ENCODE measurements at regions not wholly inside any gene's neighbourhood (a gene's known extent, or its start where the extent isn't known, plus 50 kb on each side); places are given as distances from the start of the nearest gene placed in this dataset.

DNA sequence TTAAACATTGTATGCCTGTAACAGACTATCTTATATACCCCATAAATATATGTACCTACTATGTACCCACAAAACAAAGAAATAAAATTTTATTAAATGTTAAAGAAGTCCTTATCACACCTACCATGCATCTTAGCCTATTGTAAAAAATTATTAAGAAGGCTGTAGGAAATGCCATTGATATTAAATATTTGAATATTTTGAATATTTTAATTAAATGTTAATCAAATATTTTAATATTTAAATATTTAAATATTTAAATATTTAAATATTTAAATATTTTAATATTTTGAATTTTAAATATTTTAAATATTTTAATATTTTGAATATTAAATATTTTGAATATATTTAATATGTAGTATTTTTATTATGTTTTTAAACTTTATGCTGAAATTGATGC lies 331.5 kb upstream of the ATP10B start:
- H3K36me3 Mint-ChIP-seq (ENCODE audit: low read depth) = no peaks in the 10 kb centered on the region
- peaks cover 10% of the 10 kb centered on the region for H3K9me3 Mint-ChIP-seq
- no peak for TF ChIP-seq CTCF (conservative IDR thresholded peaks at IDR 0.05)
- DNase-seq (ENCODE audit: low read depth, low spot score) = no peak
- no peak overlapping the region for H3K27ac Mint-ChIP-seq (ENCODE audit: unreplicated experiment)
- H3K4me3 Mint-ChIP-seq = no peak overlapping the region
- peaks cover 7% of the 10 kb centered on the region for H3K4me1 Mint-ChIP-seq
- no peaks in the 10 kb centered on the region for H3K27me3 Mint-ChIP-seq (ENCODE audit: low read depth)

GRCh38 chr5:161176221-161176620 lies 324.2 kb upstream of the ATP10B start:
- no peaks in the 10 kb centered on the region for H3K36me3 Mint-ChIP-seq (ENCODE audit: low read depth)
- H3K27ac Mint-ChIP-seq (ENCODE audit: unreplicated experiment) = no peak overlapping the region
- TF ChIP-seq CTCF (conservative IDR thresholded peaks at IDR 0.05) = no peak
- no peaks in the 10 kb centered on the region for H3K27me3 Mint-ChIP-seq (ENCODE audit: low read depth)
- no peak for DNase-seq (ENCODE audit: low read depth, low spot score)
- H3K4me3 Mint-ChIP-seq = no peak overlapping the region
- no peaks in the 10 kb centered on the region for H3K4me1 Mint-ChIP-seq
- peaks cover 3% of the 10 kb centered on the region for H3K9me3 Mint-ChIP-seq

DNA sequence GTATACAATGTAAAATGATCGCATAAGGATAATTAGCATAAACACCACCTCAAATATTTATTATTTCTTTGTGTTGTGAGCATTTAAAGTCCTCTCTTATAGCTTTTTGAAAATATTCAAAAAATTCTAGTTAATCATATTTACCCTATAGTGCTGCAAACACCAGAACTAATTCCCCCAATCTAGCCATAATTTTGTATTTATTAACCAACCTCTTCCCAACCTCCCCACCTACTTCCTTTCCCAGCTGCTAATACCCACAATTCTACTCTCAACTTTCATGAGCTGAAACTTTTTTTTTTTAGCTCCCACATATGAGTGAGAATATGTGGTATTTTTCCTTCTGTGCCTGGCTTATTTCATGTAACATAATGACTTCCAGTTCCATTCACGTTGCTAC lies 317.8 kb upstream of the ATP10B start:
- no peaks in the 10 kb centered on the region for H3K4me1 Mint-ChIP-seq
- DNase-seq (ENCODE audit: low read depth, low spot score) = no peak
- no peaks in the 10 kb centered on the region for H3K36me3 Mint-ChIP-seq (ENCODE audit: low read depth)
- H3K4me3 Mint-ChIP-seq = no peak overlapping the region
- no peak overlapping the region for H3K27ac Mint-ChIP-seq (ENCODE audit: unreplicated experiment)
- no peaks in the 10 kb centered on the region for H3K27me3 Mint-ChIP-seq (ENCODE audit: low read depth)
- TF ChIP-seq CTCF (conservative IDR thresholded peaks at IDR 0.05) = no peak
- no peaks in the 10 kb centered on the region for H3K9me3 Mint-ChIP-seq

GRCh38 chr5:161167016-161167767 lies 315.2 kb upstream of the ATP10B start:
- DNase-seq (ENCODE audit: low read depth, low spot score) = no peak
- no peak for TF ChIP-seq CTCF (conservative IDR thresholded peaks at IDR 0.05)
- Mint-ChIP-seq H3K27ac (ENCODE audit: unreplicated experiment) (no peak overlapping the region), H3K9me3 (no peaks in the 10 kb centered on the region), H3K4me3 (no peak overlapping the region), H3K27me3 (ENCODE audit: low read depth) (no peaks in the 10 kb centered on the region), H3K36me3 (ENCODE audit: low read depth) (no peaks in the 10 kb centered on the region), H3K4me1 (no peaks in the 10 kb centered on the region)

DNA sequence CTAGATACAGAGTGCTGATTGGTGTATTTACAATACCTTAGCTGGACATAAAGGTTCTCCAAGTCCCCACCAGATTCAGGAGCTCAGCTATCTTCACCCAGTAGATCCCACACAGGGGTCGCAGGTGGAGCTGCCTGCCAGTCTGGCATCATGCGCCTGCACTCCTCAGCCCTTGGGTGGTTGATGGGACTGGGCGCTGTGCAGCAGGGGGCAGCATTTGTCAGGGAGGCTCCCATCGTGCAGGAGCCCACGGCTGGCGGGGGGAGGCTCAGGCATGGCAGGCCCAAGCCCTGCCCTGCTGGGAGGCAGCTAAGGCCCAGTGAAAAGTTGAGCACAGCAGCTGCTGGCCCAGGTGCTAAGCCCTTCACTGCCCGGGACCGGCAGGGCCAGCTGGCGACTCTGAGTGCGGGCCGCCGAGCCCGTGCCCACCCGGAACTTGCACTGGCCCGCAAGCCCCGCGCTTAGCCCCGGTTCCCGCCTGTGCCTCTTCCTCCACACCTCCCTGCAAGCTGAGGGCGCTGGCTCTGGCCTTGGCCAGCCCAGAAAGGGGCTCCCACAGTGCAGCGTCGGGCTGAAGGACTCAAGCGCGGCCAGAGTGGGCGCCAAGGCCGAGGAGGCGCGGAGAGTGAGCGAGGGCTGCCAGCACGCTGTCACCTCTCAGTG lies 314.1 kb upstream of the ATP10B start:
- no peaks in the 10 kb centered on the region for H3K4me1 Mint-ChIP-seq
- no peaks in the 10 kb centered on the region for H3K9me3 Mint-ChIP-seq
- DNase-seq (ENCODE audit: low read depth, low spot score) = no peak
- H3K36me3 Mint-ChIP-seq (ENCODE audit: low read depth) = no peaks in the 10 kb centered on the region
- no peak overlapping the region for H3K4me3 Mint-ChIP-seq
- no peak for TF ChIP-seq CTCF (conservative IDR thresholded peaks at IDR 0.05)
- H3K27ac Mint-ChIP-seq (ENCODE audit: unreplicated experiment) = no peak overlapping the region
- H3K27me3 Mint-ChIP-seq (ENCODE audit: low read depth) = no peaks in the 10 kb centered on the region
